ENCODE measurements at regions not wholly inside any gene's neighbourhood (a gene's known extent, or its start where the extent isn't known, plus 50 kb on each side); places are given as distances from the start of the nearest gene placed in this dataset.

GRCh38 chr1:81600363-81600762 lies 200.4 kb upstream of the ADGRL2 start:
- Histone ChIP-seq H3K4me3 (ENCODE audit: low read length) (no peak overlapping the region), H3K27me3 (ENCODE audit: control insufficient read depth in 1 of 2, insufficient read depth in 2 of 2, low read length in 2 of 2) (no peaks in the 10 kb centered on the region), H3K9me3 (ENCODE audit: control insufficient read depth in 1 of 2, insufficient read depth in 1 of 2, low read length in 2 of 2) (no peaks in the 10 kb centered on the region), H3K4me1 (ENCODE audit: insufficient read depth, low read length) (no peaks in the 10 kb centered on the region), H3K36me3 (ENCODE audit: insufficient read depth, low read length) (no peaks in the 10 kb centered on the region), H3K27ac (ENCODE audit: low read depth in 1 of 2, low read length in 2 of 2) (no peak overlapping the region)
- ChIA-PET POLR2A (no interaction called here), CTCF (no interaction called here)
- no peak for DNase-seq
- Mint-ChIP-seq H3K4me3 (no peak overlapping the region), H3K36me3 (ENCODE audit: low read depth) (no peaks in the 10 kb centered on the region), H3K27ac (no peak overlapping the region), H3K9me3 (peaks cover 3% of the 10 kb centered on the region), H3K4me1 (ENCODE audit: low read depth) (no peaks in the 10 kb centered on the region), H3K27me3 (no peaks in the 10 kb centered on the region)
- intact Hi-C loops (cut with DNase I, micrococcal nuclease): no loop called here
- no peak for ATAC-seq (ENCODE audit: poor library complexity)
- TF ChIP-seq CTCF (IDR thresholded peaks at IDR 0.05): no peak

GRCh38 chr1:81598623-81599022 lies 202.1 kb upstream of the ADGRL2 start:
- Histone ChIP-seq H3K4me1 (ENCODE audit: insufficient read depth, low read length) (no peaks in the 10 kb centered on the region), H3K9me3 (ENCODE audit: control insufficient read depth in 1 of 2, insufficient read depth in 1 of 2, low read length in 2 of 2) (no peaks in the 10 kb centered on the region), H3K27me3 (ENCODE audit: control insufficient read depth in 1 of 2, insufficient read depth in 2 of 2, low read length in 2 of 2) (no peaks in the 10 kb centered on the region), H3K27ac (ENCODE audit: low read depth in 1 of 2, low read length in 2 of 2) (no peak overlapping the region), H3K36me3 (ENCODE audit: insufficient read depth, low read length) (no peaks in the 10 kb centered on the region), H3K4me3 (ENCODE audit: low read length) (no peak overlapping the region)
- Mint-ChIP-seq H3K36me3 (ENCODE audit: low read depth) (no peaks in the 10 kb centered on the region), H3K9me3 (peaks cover 3% of the 10 kb centered on the region), H3K4me1 (ENCODE audit: low read depth) (no peaks in the 10 kb centered on the region), H3K27me3 (no peaks in the 10 kb centered on the region), H3K27ac (no peak overlapping the region), H3K4me3 (no peak overlapping the region)
- intact Hi-C loops (cut with DNase I, micrococcal nuclease): no loop called here
- no peak for ATAC-seq (ENCODE audit: poor library complexity)
- no peak for TF ChIP-seq CTCF (IDR thresholded peaks at IDR 0.05)
- no peak for DNase-seq
- ChIA-PET CTCF (no interaction called here), POLR2A (no interaction called here)

- Mint-ChIP-seq H3K4me1 (ENCODE audit: low read depth) (no peaks in the 10 kb centered on the region), H3K36me3 (ENCODE audit: low read depth) (no peaks in the 10 kb centered on the region), H3K9me3 (peaks cover 3% of the 10 kb centered on the region), H3K27ac (no peak overlapping the region), H3K4me3 (no peak overlapping the region), H3K27me3 (no peaks in the 10 kb centered on the region)
- no peak for ATAC-seq (ENCODE audit: poor library complexity)
- ChIA-PET POLR2A (no interaction called here), CTCF (no interaction called here)
- no peaks in the 10 kb centered on the region for H3K9me3 ChIP-seq (ENCODE audit: control insufficient read depth in 1 of 2, insufficient read depth in 1 of 2, low read length in 2 of 2)
- TF ChIP-seq CTCF (IDR thresholded peaks at IDR 0.05): no peak
- intact Hi-C loops (cut with DNase I, micrococcal nuclease): no loop called here
- no peaks in the 10 kb centered on the region for H3K36me3 ChIP-seq (ENCODE audit: insufficient read depth, low read length)
- H3K27ac ChIP-seq (ENCODE audit: low read depth in 1 of 2, low read length in 2 of 2): no peak overlapping the region
- no peaks in the 10 kb centered on the region for H3K4me1 ChIP-seq (ENCODE audit: insufficient read depth, low read length)
- DNase-seq: no peak
- no peaks in the 10 kb centered on the region for H3K27me3 ChIP-seq (ENCODE audit: control insufficient read depth in 1 of 2, insufficient read depth in 2 of 2, low read length in 2 of 2)
- no peak overlapping the region for H3K4me3 ChIP-seq (ENCODE audit: low read length)
These were observed 202.9 kb upstream of the ADGRL2 start for GRCh38 chr1:81597720-81598426.
